Stimulated activated effector memory CD8-positive, alpha-beta T cell treated with anti-CD3 and anti-CD28 coated beads, Interleukin-12 subunit alpha, Interleukin-12 subunit beta, amount 100 ng/mL, for 72 hours (primary cell): ENCODE measurements at regions not wholly inside any gene's neighbourhood (a gene's known extent, or its start where the extent isn't known, plus 50 kb on each side); places are given as distances from the start of the nearest gene placed in this dataset.
"Not testable (repeated sequence)": the region's sequence is repeated elsewhere in the genome, so short reads cannot be mapped to it uniquely, and the experiment has no call there.

Source experiments
- ATAC-seq: fragments of 150-1000 bp; cut with Tn5 transposase; 2 replicates; pipeline ENCODE4 v1.10.0; 2021
- DNase-seq, 2 donors: peaks; one replicate each; pipeline ENCODE4 v3.0.0; 2021 to 2022; ENCODE audit warnings: low spot score in 2 of 2
- H3K27ac Mint-ChIP-seq: one replicate; pipeline ENCODE4 v1.8.0; 2022; ENCODE audit warnings: mild to moderate bottlenecking, mixed read lengths
- H3K36me3 Mint-ChIP-seq: one replicate; pipeline ENCODE4 v1.8.0; 2022; ENCODE audit warnings: mild to moderate bottlenecking, mixed read lengths
- H3K4me1 Mint-ChIP-seq: one replicate; pipeline ENCODE4 v1.8.0; 2022; ENCODE audit warnings: mixed read lengths
- H3K4me3 Mint-ChIP-seq: one replicate; pipeline ENCODE4 v1.8.0; 2022; ENCODE audit warnings: mild to moderate bottlenecking, mixed read lengths
- H3K9me3 Mint-ChIP-seq: one replicate; pipeline ENCODE4 v1.8.0; 2022; ENCODE audit warnings: mixed read lengths

DNA sequence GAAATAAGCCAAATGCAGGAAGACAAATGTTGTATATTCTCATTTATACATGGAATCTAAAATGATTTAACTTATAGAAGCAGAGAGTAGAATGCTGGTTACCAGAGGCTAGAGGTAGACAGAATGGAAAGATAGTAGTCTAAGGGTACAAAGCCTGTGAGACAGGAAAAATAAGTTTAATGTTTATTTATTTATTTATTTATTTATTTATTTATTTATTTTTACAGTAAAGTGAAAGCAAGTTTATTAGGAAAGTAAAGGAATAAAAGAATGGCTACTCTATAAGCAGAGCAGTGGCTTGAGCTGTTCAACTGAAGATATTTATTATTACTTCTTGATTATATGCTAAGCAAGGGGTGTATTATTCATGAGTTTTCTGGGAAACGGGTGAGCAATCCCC is 203.2 kb downstream of the LAS1L start:
- H3K36me3 Mint-ChIP-seq: no peaks in the 10 kb centered on the region
- no peak overlapping the region for H3K4me3 Mint-ChIP-seq

DNA sequence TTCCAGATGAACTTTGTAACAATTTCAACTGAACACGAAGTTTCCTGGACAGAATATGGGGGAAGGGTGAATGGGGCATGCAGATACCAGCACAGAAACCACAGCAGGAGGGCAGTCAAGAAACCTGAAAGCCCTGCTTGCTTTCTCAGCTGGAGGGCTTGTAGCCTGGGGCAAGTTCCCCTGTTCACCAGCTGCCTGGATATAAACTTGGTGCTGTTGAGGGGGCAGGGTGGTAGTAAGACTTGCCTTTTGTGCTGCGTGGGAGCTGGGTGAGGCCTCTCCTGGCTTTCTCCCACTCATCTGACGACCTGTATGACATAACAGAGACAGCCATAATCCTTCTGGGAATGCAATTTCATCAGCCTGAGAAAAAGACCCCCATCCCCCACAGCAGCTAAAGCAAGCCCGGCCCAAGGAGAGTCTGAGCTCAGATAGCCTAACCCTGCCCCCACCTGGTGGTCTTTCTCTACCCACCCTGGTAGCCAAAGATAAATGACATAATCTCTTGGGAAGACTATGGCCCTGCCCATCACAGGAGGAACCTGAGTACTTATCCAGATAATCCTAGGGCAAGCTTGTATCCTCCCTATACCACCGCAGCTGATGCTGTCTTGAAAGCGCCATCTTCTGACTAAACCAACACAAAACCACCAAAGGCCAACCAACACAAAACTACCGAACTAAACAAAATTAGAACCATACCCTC is 234.3 kb downstream of the LAS1L start:
- ATAC-seq (no peak), DNase-seq (no peak)
- H3K9me3 Mint-ChIP-seq: peaks cover 12% of the 10 kb centered on the region
- no peaks in the 10 kb centered on the region for H3K36me3 Mint-ChIP-seq
- no peak overlapping the region for H3K4me3 Mint-ChIP-seq
- no peak overlapping the region for H3K27ac Mint-ChIP-seq
- H3K4me1 Mint-ChIP-seq: no peaks in the 10 kb centered on the region

More for the DNA sequence above, 203.2 kb downstream of the LAS1L start:
- Mint-ChIP-seq H3K4me1 (no peaks in the 10 kb centered on the region), H3K9me3 (peaks cover 5% of the 10 kb centered on the region), H3K27ac (no peak overlapping the region)
- DNase-seq (no peak), ATAC-seq (no peak)

DNA sequence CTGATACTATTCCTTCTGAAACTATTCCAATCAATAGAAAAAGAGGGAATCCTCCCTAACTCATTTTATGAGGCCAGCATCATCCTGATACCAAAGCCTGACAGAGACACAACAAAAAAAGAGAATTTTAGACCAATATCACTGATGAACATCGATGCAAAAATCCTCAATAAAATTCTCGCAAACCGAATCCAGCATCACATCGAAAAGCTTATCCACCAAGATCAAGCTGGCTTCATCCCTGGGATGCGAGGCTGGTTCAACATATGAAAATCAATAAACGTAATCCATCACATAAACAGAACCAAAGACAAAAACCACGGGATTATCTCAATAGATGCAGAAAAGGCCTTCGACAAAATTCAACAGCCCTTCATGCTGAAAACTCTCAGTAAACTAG is 251.7 kb downstream of the LAS1L start:
- not testable (repeated sequence) for H3K9me3 Mint-ChIP-seq, H3K27ac Mint-ChIP-seq, H3K4me1 Mint-ChIP-seq, H3K4me3 Mint-ChIP-seq, ATAC-seq, DNase-seq, H3K36me3 Mint-ChIP-seq

DNA sequence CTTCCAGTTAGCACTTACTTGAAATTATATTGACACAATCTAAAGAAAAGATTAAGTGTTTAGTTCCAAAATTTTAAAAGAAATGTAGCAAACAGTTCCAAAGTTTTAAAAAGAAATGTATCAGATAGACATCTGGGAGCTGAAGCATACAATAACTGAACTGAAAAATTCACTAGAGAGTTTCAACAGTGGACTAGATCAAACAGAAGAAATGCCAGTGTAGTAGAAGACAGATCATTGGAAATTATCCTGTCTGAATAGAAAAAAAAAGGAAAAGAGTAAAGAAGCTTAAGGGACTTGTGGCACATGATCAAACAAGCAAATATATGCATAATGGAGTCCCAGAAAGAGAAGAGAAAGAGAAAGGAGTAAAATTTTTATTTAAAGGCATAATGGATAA is 261.4 kb downstream of the LAS1L start:
- peaks cover 21% of the 10 kb centered on the region for H3K9me3 Mint-ChIP-seq
- no peak overlapping the region for H3K4me3 Mint-ChIP-seq
- no peak overlapping the region for H3K27ac Mint-ChIP-seq
- ATAC-seq: no peak
- H3K4me1 Mint-ChIP-seq: no peaks in the 10 kb centered on the region
- H3K36me3 Mint-ChIP-seq: no peaks in the 10 kb centered on the region
- DNase-seq: no peak

DNA sequence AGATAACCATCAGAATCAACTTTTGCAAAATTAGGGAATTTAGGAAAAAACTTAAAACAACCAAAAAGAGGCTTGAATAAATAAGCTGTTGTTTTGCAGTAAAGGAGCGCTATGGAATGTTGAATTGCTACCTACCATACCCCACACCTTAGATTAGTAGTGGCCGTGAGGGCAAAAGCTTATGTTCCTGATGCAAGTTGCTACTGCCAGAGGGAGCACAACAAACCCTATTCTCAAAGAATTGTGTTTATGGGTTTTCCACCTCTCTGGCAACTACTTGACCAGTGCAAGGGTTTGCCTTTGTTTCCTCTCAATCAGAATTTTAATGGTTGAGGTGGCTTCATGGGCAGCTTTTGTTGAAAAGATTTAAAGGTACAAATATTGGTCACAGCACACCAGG is 268.1 kb downstream of the LAS1L start:
- ATAC-seq: no peak
- DNase-seq: no peak
- H3K4me1 Mint-ChIP-seq: no peaks in the 10 kb centered on the region
- no peak overlapping the region for H3K4me3 Mint-ChIP-seq
- H3K36me3 Mint-ChIP-seq: no peaks in the 10 kb centered on the region
- H3K9me3 Mint-ChIP-seq: peaks cover 17% of the 10 kb centered on the region
- H3K27ac Mint-ChIP-seq: no peak overlapping the region

DNA sequence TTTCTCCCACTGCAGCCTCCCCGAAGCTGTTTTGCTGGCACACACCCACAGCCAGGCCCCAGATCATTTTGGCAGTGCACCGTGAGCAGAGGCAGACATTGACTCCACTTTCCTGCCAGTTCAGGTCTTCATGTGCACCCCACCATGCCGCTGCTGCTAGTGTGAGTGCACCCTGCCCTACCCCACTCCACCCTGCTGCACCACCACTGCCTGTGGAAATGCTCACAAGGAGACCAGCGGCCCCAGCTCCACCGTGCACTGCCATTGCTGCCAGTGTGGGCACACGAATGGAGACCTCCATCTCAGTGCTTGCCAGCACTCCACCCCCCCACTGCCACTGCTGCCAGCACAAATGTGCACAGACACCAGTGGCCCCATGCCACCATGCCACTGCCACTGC is 277.6 kb upstream of the ZC4H2 start:
- peaks cover 9% of the 10 kb centered on the region for H3K9me3 Mint-ChIP-seq
- no peaks in the 10 kb centered on the region for H3K4me1 Mint-ChIP-seq
- H3K36me3 Mint-ChIP-seq: no peaks in the 10 kb centered on the region
- no peak overlapping the region for H3K27ac Mint-ChIP-seq
- DNase-seq: no peak
- no peak overlapping the region for H3K4me3 Mint-ChIP-seq
- ATAC-seq: no peak

DNA sequence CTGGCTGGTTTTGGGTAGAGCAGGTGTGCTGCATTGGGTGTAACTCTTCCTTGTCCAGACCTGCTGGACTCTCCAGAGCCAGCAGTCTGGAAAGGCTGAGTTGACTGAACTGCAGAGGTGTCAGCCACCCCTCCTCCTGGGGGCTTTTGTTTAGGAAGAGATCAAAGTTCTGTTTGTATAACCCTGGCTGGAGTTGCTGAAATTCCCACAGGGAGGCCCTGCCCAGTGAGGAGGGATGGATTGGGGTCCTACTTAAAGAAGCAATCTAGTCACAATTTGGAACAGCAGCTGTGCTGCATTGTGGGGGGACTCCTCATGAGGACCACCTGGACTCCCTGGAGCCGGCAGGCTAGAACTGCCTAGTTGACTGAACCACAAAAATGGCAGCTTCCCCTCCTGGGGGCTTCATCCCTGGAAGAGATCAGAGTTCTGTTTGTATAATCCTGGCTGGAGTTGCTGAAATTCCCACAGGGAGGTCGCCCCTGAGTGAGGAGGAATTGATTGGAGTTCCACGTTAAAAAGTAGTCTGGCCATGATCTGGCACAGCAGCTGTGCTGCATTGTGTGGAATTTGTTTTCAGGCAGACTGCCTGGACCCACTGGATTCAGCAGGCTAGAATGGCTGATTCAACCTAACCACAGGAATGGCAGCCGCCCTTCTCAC is 264.9 kb upstream of the ZC4H2 start:
- Mint-ChIP-seq H3K9me3 (peaks cover 18% of the 10 kb centered on the region), H3K36me3 (no peaks in the 10 kb centered on the region), H3K4me1 (no peaks in the 10 kb centered on the region), H3K4me3 (no peak overlapping the region), H3K27ac (no peak overlapping the region)
- DNase-seq (no peak), ATAC-seq (no peak)

DNA sequence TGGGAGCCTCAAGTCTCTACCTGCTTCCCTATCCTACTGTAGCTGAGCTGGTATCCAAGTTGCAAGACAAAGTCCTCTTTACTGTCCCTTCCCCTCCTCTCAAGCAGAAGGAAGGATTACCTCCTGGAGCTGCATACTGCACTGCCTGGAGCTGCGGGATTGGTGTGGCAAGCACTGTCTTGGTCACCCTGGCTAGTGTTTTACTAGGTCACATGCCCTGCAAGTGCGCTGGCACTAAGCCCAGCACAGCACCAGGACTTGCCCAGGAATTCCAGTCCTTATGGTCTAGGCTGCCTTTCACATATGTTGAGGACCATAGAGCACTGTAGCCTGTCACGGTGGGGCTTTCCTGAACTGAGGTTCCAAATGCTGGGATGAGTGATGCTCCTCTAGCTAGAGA is 227.3 kb upstream of the ZC4H2 start:
- H3K36me3 Mint-ChIP-seq: no peaks in the 10 kb centered on the region
- DNase-seq (no peak), ATAC-seq (no peak)
- H3K27ac Mint-ChIP-seq: no peak overlapping the region
- H3K9me3 Mint-ChIP-seq: peaks cover 3% of the 10 kb centered on the region
- H3K4me1 Mint-ChIP-seq: no peaks in the 10 kb centered on the region
- no peak overlapping the region for H3K4me3 Mint-ChIP-seq

DNA sequence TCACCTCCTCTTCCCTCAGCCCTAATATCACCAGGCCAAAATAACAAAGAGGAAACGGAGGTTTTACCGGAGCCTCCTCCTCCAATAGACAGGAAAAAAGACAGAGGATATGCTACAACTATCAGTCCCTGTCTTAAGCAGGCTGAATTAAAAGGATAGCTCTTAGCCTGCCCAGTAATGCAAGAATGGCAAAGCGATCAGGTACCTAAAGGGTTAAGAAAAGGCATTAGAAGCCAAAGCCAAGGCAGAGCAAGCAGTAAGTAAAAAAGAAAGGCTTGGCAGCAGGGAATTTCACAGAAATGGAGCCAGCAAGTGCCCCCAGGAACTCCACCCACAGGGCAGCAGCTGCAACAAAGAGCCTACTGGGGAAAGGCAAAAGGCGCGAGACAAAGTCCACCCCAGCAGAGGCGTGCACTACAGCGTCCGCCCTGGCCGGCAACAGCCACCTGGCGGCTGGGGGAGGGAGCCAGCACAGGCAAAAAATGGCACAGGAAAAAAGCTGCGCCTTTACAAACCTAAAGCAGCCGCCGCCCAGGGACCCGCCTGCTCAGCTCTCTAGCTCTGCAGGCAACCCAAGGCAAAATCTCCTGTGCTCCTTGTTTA is 220.6 kb upstream of the ZC4H2 start:
- H3K27ac Mint-ChIP-seq: no peak overlapping the region
- peaks cover 12% of the 10 kb centered on the region for H3K9me3 Mint-ChIP-seq
- ATAC-seq: no peak
- no peak for DNase-seq
- H3K36me3 Mint-ChIP-seq: no peaks in the 10 kb centered on the region
- no peak overlapping the region for H3K4me3 Mint-ChIP-seq
- H3K4me1 Mint-ChIP-seq: no peaks in the 10 kb centered on the region

DNA sequence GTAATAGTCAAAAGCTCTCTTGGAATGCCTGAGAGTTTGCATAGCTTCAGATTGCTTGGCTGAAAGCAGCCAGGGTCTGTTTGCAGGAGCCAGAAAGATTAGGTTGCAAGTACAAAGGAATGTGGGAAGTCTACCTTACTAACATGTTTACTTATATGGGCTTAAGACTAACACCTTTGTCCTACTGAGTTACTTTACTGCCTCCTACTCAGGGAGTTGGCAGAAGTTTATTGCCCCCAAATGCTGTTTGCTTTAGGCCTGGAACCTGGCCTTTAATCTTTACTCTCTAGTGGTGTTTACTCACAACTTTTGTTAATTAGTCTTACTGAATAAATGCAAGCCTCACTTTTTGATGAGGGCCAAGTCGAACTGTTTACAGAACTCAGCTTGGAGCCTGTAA is 219.4 kb upstream of the ZC4H2 start:
- Mint-ChIP-seq H3K36me3 (no peaks in the 10 kb centered on the region), H3K9me3 (peaks cover 9% of the 10 kb centered on the region), H3K27ac (no peak overlapping the region), H3K4me1 (no peaks in the 10 kb centered on the region), H3K4me3 (no peak overlapping the region)
- DNase-seq: no peak
- ATAC-seq: no peak

DNA sequence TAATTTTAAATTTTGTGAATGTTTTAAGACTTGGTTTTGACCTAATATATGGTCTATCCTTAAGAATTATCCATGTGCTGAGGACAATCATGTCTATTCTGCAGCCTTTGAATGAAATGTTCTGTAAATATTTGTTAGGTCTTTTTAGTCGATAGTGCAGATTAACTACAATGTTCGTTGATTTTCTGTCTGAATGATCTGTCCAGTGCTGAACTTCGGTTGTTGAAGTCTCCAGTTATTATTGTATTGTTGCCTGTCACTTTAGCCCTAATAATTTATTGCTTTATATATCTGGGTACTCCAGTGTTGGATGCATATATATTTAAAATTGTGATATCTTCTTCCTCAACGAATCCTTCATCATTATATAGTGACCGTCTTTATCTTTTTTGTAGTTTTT is 218.3 kb upstream of the ZC4H2 start:
- ATAC-seq: no peak
- H3K36me3 Mint-ChIP-seq: no peaks in the 10 kb centered on the region
- DNase-seq: no peak
- H3K4me3 Mint-ChIP-seq: no peak overlapping the region
- H3K27ac Mint-ChIP-seq: no peak overlapping the region
- peaks cover 9% of the 10 kb centered on the region for H3K9me3 Mint-ChIP-seq
- no peaks in the 10 kb centered on the region for H3K4me1 Mint-ChIP-seq

DNA sequence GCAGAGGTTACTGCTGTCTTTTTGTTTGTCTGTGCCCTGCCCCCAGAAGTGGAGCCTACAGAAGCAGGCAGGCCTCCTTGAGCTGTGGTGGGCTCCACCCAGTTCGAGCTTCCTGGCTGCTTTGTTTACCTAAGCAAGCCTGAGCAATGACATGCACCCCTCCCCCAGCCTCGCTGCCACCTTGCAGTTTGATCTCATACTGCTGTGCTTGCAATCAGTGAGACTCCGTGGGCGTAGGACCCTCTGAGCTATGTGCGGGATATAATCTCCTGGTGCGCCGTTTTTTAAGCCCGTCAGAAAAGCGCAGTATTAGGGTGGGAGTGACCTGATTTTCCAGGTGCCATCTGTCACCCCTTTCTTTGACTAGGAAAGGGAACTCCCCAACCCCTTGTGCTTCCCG is 187.1 kb upstream of the ZC4H2 start:
- H3K27ac Mint-ChIP-seq, ATAC-seq, H3K4me3 Mint-ChIP-seq, DNase-seq, H3K9me3 Mint-ChIP-seq, H3K4me1 Mint-ChIP-seq, H3K36me3 Mint-ChIP-seq: not testable (repeated sequence)

DNA sequence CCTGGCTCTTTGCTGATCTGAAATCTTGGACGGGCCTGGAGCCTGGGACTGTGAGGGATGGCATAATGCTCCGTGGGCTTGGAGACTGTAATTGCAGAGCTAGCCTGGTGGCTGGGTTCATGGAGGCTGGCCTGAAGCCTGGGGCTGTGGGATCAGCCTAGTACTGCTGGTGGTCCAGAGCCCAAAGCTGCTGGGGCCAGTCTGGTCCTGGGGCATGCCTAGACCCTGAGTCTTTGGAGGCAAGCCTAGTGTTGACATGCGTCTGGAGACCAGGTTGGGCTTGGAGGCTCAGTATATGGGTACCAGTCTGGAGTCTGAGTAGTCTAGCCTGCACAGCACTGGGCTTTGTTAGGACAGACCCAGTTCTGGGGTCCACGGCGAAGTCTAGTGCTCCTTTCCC is 172.0 kb upstream of the ZC4H2 start:
- no peaks in the 10 kb centered on the region for H3K4me1 Mint-ChIP-seq

DNA sequence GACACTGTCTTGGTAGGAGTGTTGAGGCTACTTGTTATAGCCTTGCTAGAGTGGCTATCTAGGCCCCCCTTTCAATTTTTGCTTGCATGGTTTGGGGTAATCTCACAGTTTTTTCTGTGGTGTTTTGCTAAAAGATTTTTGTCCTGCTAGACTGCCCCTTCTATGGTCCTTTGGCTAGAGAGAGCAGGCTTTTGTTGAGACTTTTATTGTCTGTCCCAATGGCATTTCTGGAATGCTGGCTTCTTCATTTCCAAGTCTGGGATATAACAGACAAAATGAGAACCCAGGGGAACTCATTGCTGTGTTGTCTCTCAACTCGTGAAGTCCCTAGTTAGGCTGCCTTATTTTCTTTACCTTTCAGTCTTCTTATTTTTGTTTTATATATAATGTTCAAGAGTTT is 160.2 kb upstream of the ZC4H2 start:
- DNase-seq (no peak), ATAC-seq (no peak)
- no peak overlapping the region for H3K27ac Mint-ChIP-seq
- peaks cover 30% of the 10 kb centered on the region for H3K9me3 Mint-ChIP-seq
- no peak overlapping the region for H3K4me3 Mint-ChIP-seq
- H3K36me3 Mint-ChIP-seq: no peaks in the 10 kb centered on the region
- H3K4me1 Mint-ChIP-seq: no peaks in the 10 kb centered on the region

More for the DNA sequence above, 172.0 kb upstream of the ZC4H2 start:
- ATAC-seq (no peak), DNase-seq (no peak)
- Mint-ChIP-seq H3K9me3 (peaks cover 20% of the 10 kb centered on the region), H3K27ac (no peak overlapping the region), H3K36me3 (no peaks in the 10 kb centered on the region), H3K4me3 (no peak overlapping the region)

DNA sequence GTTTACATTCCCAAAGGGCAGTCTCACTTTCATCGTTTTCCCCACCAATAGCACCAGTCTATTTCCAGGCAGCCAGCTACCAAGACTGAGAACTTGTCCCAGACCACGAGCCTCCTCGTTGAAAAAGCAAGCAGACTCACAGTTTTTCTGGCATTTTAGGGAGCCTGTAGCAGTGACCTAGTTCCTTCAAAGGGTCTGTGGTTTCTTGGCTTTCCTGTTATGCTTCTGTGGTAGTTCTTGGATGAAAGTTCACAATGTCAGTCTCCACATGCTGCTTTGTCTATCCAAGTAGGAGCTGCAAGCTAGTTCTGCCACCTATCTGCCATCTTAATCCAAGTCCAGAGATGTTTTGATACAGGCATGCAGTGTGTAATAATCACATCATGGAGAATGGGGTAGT is 151.6 kb upstream of the ZC4H2 start:
- no peaks in the 10 kb centered on the region for H3K36me3 Mint-ChIP-seq

DNA sequence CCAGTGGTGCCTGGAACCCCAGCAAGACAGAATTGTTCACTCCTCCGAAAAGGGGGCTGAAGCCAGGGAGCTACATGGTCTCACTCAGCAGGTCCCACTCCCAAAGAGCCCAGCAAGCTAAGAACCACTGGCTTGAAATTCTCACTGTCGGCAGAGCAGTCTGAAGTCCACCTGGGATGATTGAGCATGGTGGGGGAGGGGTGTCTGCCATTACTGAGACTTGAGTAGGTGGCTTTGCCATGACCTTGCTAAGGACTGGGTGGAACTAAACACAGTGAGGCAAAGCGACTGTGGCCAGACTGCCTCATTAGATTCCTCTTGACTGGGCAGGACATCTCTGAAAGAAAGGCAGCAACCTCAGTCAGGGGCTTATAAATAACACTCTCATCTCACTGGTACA is 122.6 kb upstream of the ZC4H2 start:
- Mint-ChIP-seq H3K9me3 (peaks cover 24% of the 10 kb centered on the region), H3K4me1 (no peaks in the 10 kb centered on the region), H3K4me3 (no peak overlapping the region), H3K27ac (no peak overlapping the region), H3K36me3 (no peaks in the 10 kb centered on the region)
- ATAC-seq (no peak), DNase-seq (no peak)

More for the DNA sequence above, 151.6 kb upstream of the ZC4H2 start:
- Mint-ChIP-seq H3K4me1 (no peaks in the 10 kb centered on the region), H3K27ac (no peak overlapping the region), H3K9me3 (peaks cover 41% of the 10 kb centered on the region), H3K4me3 (no peak overlapping the region)
- no peak for ATAC-seq
- no peak for DNase-seq
